ENCODE measurements at regions not wholly inside any gene's neighbourhood (a gene's known extent, or its start where the extent isn't known, plus 50 kb on each side); places are given as distances from the start of the nearest gene placed in this dataset.
A peak's percentile ranks its signal among the peaks of the same experiment; 100 is the strongest.
"Not testable (repeated sequence)": the region's sequence is repeated elsewhere in the genome, so short reads cannot be mapped to it uniquely, and the experiment has no call there.

DNA sequence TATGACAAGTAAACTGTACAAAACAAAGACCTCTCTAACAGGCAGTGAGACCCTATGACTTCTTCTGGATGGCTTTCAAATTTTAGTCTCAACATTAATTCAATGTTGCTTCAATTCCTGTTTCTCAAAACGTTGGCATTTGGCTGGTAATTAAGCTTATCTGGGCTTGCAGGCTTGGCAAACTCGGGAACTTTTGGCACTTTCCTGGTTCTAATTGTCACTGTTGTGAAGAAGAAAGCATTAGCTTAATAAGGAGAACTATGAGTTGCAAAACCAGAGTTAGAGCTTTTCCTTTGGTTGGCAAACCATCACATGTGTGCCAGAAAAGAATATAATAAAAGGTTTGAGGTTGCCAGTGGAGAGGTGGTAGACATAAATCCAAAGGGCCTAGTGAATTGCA, 698.3 kb downstream of the LRRIQ3 start:
- no peak for DNase-seq (ENCODE audit: low spot score)

DNA sequence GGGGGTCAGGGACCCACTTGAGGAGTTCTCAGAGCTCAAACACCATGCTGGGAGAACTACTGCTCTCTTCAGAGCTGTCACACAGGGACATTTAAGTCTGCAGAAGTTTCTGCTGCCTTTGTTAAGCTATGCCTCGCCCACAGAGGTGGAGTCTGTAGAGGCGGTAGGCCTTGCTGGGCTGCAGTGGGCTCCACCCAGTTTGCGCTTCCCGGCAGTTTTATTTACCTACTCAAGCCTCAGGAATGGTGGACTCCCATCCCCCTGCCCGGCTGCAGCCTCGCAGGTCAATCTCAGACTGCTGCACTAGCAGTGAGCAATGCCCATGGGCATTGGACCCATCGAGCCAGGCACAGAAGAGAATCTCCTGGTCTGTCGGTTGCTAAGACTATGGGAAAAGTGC, 706.4 kb downstream of the LRRIQ3 start:
- no peak for DNase-seq (ENCODE audit: low spot score)

DNA sequence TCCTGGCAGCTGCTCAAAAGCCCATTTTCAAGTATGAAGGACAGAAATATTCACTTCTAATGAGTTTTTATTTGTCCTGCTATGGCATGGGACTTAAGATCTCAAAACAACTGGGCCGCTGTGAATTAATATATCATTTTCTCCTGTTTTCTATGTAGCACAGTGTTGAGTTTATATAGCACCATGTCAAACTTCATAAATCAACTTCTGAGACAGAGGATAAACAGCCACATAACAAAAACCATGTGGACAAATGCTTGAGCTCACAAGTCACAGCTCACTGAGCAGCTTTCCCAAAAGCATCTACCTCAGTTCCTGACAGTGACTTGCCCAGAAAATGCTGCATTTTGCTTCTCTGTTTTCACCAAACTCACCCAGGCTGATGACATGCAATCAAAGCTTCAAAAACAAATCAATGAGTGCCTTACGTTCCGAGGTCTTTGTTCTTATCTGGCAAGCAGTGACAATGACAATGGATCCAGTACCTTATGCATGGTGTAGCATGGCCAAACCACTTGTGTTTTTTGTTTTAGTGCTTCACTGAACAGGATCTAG, 722.6 kb downstream of the LRRIQ3 start:
- DNase-seq (ENCODE audit: low spot score): no peak

DNA sequence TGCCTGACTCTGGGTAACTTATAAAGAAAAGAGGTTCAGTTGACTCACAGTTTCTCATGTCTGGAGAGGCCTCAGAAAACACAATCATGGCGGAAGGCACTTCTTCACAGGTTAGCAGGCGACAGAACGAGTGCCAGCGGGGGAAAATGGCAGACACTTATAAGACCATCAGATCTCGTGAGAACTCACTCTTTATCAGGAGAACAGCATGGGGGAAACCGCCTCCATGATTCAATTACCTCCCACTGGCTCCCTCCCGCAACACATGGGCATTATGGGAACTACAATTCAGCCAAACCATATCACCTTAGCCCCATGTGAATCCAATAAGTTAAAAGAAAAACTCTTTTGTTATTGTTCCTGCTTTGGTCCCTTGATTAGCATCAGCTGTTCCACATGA, 725.2 kb downstream of the LRRIQ3 start:
- no peak for DNase-seq (ENCODE audit: low spot score)

DNA sequence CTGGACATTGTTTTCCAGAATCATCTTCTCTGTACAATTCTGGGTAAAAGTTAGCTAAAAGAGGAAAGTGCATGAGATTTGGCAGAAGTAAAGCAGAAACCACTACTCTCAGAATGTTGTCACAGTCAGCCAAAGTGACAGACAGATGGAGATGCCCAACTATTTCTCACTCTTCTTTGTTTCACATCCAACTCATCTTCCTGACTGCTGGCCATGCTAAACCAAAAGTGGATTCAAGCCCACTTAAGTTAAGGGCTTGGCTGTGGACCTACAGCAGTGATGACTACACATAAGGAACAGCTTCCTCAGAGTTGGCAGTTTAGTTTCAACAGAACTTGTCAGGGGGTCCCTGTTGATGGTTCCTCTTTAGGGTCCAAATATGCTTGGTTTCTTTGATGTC, 730.2 kb downstream of the LRRIQ3 start:
- no peak for DNase-seq (ENCODE audit: low spot score)

DNA sequence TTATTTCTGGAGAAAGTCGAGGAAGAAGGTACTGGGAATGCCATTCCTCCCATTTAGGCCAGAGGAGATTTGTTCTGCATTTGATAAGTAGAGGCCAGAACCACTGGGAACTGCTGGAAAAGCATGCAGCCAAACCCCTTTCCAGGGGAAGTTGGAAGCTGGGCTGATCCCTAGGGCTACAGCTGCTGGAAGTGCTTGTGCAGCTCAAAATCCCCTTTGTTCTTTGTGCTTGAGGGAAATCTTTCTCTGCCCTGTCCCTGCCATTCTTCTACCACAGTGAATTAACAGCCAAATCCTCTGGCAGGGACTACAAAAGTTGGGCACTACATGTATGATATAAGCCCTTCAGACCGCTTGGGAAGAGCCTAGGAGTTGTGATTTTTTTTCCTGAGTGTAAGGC, 734.1 kb downstream of the LRRIQ3 start:
- no peak for DNase-seq (ENCODE audit: low spot score)

DNA sequence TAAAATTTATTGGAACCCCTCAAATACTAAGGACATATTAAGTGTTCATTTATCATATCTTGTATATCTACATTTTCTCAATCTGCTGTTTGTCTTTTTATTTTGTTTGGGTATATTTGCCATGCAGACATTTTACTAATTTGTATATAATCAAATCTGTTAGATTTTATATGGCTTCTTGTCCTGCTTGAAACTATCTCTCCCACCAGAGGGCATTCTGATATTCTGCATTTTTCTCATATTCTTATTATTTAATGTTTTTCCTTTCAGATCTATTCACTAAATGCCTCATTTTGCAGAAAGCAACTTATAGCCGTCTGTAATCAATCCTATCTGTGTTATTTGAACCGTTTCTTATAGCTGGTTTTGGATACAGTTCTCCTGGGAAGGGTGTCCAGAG, 745.5 kb downstream of the LRRIQ3 start:
- no peak for DNase-seq (ENCODE audit: low spot score)

DNA sequence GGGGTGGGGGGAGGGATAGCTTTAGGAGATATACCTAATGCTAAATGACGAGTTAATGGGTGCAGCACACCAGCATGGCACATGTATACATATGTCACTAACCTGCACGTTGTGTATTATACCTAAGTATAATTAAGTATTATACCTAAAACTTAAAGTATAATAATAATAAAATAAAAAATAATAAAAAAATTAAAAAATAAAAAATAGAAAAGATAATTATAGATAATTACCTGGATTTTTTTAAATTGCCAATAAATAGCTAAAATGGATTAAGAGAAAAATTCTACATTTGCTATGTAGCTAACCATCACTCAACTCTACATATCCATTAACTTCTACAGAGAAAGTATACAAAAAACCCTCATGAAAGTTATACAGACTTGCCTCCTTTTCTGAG, 747.3 kb downstream of the LRRIQ3 start:
- DNase-seq (ENCODE audit: low spot score): not testable (repeated sequence)

DNA sequence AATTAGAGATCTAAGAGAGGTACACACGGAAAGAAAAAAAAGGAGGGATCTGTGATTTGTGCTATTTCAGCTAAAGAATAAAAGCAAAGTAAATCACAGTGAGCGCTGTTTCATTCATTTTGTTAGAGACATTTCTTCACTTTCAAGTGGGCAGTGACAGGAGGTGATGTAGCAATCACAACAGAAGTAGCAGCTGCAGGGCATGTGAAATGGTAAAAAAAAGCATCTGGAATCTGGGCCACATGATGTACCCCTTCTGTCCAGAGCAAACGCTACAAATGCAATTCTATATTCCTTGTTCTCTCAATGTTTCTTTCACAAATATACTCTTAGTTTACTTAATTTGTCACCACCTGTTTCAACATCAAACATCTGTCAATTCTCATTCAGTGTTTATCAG, 786.5 kb downstream of the LRRIQ3 start:
- no peak for DNase-seq (ENCODE audit: low spot score)

DNA sequence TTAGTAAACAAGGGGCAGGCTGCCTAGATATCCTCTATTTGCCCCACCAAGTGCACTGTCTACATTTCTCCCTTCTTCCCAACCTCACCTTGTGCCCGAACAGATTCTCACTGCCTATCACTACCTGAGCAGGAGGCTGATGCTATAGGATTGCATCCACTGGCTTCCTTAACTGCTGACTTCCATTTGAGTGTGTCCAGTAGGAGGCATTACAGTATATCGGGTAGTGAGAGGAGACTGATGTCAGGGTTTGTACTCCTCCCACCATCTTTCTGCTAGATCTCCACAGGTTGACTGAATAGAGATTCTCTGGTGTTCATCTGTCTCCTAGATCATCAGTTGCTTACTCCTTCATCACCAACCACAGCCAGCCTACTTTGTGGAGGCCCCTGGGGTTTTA, 796.3 kb downstream of the LRRIQ3 start:
- DNase-seq (ENCODE audit: low spot score): no peak

DNA sequence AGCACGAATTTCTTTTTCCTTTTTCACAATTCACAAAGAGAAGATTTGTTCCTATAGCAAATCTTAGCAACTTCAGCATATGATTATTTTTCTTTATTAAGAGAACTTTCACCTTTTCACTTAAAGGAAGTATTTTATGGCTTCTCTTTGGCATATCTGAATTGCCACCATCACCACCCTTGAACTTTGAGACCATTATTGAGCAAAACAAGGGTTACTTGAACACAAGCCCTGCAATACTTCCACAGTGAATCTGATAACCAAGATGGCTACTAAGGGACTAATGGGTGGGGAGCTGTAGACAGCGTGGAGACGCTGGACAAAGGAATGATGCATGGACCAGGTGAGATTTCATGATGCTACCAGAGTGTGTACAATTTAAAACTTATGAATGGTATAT, 815.0 kb downstream of the LRRIQ3 start:
- DNase-seq (ENCODE audit: low spot score): no peak

DNA sequence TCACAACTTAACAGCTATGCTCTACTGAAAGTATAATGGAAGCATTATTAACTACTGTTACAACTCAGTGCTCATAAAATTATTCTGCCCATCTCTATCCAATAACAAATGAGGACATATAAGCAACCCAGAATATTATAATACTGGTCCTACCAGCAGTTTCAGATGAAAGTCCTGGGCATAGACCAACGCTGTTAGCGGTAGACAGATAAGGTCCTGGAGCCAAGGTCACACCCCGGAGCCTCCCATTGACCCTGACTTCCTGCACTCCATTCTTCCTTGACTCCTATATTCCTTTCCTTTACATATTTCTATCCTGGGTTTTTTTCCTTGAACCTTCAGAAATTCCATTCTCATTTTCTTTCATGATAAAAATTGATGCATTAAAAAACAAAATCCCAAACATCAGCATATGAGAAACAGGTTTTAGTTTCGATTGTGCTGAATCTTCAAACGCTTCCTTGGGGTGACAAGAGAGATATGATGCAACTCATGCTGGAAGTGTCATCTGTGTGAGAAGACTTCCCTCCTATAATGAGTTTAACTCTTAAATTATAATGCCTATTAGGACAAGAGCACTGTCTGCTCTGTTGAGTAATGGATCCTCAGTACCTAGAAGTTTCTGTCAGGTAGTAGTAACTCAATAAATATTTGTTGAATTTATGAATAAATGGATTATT, 831.1 kb downstream of the LRRIQ3 start:
- DNase-seq (ENCODE audit: low spot score): no peak

DNA sequence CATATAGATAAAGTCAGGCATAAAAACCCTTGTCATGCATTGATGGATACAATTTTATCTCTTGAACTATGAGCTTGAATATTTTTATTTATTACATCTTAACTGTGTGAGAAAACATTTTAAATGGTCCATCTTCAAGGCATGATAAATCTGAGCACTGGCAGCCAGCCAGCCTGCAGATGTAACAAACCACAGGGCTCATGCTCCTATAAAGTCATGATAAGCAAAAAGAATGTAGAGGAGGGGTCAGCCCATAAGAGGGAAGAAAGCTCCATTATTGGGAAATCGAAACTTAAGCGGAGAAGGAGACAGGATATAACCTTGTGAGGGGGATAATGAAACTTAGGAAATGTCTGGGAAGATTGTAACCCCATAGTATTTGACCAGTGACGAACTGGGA, 839.0 kb downstream of the LRRIQ3 start:
- DNase-seq (ENCODE audit: low spot score): peak; percentile 76

DNA sequence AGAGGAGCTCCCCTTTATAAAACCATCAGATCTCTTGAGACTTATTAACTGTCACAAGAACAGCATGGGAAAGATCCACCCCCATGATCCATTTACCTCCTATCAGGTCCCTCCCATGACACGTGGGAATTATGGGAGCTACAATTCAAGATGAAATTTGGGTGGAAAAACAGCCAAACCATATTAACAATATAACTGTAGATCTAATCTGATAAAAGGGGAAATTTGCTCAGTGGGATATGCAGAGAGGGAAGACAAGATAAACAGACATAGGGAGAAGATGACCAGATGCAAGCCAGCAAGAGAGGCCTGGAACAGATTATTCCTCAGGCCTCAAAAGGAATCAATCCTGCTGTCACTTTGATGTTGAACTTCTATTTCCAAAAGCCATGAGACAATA, 841.5 kb downstream of the LRRIQ3 start:
- DNase-seq (ENCODE audit: low spot score): no peak

DNA sequence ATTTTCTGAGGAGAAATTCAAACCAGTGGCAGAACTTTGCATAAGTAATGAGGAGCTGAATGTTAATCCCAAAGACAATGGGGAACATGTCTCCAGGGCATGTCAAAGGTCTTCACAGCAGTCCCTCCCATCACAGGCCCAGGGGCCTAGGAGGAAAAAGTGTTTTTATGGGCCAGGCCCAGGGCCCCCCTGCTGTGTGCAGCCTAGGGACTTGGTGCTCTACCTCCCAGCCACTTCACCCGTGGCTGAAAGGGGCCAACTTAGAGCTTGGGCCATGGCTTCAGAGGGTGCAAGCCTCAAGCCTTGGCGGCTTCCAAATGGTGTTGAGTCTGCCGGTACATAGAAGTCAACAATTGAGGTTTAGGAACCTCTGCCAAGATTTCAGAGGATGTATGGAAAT, 854.0 kb downstream of the LRRIQ3 start:
- no peak for DNase-seq (ENCODE audit: low spot score)

DNA sequence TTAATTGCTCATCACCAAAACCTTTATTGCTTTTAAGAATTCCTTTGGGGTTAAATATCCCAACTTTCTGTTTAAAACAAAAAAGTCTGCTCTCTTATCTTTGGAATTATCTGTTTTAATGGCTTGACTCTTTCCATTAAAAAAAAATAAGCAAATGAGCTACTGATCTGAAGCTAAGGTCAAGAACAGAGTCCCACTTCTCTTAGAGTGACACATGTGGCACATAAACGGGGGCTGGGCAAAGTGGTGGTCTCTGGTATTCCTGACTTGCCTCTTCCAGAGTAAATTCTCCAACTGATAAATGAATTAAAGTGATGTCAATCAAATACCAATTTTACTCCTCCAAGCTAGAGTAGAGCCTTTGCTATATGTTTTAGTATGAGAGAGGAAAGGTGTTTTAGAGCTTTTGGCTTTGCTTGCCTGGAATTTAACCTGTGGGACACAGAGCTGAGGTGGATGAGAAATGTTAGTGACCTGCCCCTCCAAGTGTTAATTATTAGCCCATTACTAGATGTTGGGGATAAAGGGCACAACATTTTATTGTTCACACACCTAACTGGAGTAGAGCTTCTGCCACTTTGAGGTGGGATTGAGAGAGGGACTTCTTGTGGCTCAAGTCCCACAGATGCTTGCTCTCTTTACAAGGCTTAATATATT, 864.0 kb downstream of the LRRIQ3 start:
- DNase-seq (ENCODE audit: low spot score): no peak

DNA sequence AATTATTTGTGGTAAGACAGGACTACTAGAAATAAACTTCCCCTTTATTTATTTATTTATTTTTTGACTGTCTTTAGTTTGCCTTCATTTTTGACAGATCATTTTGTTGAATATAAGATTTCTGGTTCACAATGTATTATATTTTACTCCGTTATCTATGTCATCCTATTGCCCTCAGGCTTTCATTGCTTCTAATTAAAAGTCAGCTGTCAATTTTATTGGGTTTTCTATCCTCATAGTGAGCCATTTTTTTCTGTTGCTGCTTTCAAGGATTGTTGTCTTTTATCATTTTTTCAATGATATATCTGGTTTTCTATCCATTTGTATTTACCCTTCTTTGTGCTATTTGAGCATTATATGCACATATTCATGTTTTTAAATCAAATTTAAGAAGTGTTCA, 866.2 kb downstream of the LRRIQ3 start:
- no peak for DNase-seq (ENCODE audit: low spot score)

DNA sequence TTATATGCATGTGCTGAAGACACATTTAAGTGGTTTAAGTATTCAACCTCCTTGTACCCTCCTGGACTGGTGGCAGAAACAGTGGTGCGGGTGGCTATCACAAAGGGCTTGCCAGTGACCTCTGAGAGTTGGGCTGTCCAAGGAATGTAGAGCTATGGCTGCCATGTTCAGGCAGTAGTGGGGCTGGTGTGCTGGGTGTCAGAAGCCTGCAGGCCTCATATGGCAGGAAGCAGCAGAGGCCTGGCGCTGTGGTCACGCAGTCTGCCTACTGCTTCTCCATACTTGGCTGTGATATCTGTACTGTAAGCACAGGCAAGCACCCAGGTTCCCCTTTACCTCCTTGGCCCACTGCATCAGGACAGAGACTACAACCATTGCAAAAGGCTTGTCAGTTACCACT, 870.0 kb downstream of the LRRIQ3 start:
- DNase-seq (ENCODE audit: low spot score): no peak

DNA sequence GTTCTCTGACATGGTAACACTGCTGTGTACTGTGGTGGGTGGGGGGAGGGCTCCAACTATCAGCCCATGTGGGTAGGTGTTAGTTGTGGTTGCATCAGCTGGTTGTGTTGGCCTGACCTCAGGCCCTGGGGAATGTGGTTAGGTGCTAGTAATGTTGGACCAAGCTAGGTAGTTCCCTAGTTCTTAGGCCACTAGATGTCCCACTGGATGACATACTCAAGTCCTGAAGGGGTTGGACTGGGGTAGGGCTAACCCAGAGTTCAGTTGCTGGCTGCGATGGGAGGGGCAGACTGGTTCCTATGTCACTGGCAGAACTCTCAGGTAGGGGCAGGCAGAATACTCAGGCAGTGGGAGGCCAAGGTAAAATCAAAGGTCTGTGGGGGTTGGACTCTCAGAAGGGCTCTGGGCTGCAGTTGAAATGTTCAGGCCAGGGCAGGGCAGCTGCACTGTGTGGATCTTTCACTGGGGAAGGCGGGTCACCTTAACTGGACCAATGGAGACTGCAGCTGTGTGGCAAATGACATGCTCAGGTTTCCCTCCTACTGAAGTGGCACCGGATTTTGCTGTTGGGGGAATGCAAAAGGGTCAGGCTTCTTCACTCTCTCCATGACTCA, 870.7 kb downstream of the LRRIQ3 start:
- DNase-seq (ENCODE audit: low spot score): no peak

DNA sequence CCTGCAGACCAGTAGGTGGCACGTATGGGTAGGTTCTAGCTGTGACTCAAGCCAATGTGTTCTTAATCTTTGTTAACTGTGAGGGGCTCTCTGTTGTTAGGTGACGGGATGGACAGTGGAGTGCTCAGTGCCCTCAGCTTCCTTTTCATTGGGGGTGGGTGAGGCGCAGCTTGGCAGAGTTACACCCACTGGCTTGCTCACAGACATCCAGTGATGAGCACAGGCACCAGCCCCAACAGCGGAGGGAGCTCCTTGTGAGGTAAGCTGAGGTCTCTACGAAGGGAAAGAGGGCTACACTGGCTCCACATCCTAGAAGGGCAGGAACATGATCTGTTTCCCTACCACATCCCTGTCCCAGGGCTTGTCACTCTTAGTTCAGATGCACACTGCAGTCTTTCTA, 871.3 kb downstream of the LRRIQ3 start:
- DNase-seq (ENCODE audit: low spot score): no peak

DNA sequence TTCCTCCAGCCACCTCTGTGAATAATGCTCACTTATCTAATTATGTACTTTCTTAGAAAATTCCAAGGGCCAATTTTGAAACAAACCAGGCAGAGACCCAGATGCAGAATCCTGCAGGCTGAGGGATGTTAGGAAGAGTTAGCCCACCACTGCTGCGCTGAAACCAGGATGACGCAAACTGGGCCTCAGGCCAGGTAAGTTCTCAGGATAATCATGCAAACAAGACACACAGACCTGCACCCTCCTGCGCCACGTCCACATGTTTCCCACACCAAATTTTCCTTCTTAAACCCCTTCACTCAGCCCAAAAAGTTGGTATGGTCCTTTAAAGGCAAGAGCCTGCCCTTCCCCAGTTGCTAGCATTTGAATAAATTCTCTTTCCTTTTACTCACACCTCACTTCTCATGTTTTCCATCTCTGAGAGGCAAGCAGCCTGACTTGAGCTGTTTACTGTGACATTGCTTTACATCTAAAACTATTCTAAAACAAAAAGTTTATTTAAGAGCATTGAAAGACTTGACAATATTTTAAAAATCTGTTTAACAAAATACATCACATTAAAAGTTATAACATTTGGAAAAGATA, 887.1 kb downstream of the LRRIQ3 start:
- peak; percentile 1 for DNase-seq (ENCODE audit: low spot score)

DNA sequence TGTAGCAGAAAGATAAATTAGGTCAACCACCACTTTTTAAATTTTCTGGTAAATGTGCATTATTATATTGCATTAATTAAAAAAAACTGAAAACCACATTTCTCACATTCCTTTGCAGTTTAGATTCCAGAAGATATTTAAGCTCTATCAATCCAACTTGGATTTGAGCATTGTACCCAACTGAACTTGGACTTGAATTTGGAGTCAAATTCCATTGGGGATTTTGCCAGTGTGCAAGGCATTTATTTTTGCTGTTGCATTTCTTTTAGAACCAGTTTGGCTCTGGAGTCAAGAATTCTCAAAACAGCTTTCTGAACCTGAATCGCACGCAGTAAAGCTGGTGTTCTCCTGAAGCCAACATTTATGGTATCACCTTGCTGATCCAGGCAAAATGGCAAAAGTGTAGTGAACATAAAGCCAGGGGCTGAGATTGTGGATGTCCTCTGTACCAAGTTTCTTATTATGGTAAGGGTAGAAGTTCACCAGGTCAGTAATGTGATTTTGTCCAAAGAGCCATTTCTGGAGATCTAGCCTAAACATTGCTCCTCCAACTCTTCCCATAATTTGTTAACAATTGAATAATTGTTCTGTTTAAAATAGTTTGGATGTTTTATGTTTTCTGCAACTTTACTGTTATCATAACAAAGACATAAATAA, 890.9 kb downstream of the LRRIQ3 start:
- no peak for DNase-seq (ENCODE audit: low spot score)
